WTC11 (cell line): ENCODE measurements at regions not wholly inside any gene's neighbourhood (a gene's known extent, or its start where the extent isn't known, plus 50 kb on each side); places are given as distances from the start of the nearest gene placed in this dataset.

Experiments
- ATAC-seq: fragments of 200-7000 bp; cut with Tn5 transposase; 2 replicates; pipeline ENCODE4 v1.10.0; 2021; ENCODE audit warnings: mild to moderate bottlenecking, moderate library complexity
- CTCF ChIA-PET: fragments of 300-600 bp; sonication (Branson Sonifier 250); formaldehyde crosslinking; loops from one replicate; lab custom pipeline; 2021; ENCODE audit warnings: antibody characterized with exemption; lab: Charles Lee
- POLR2A ChIA-PET: fragments of 350-600 bp; sonication (Branson Sonifier 250); formaldehyde crosslinking; loops from one replicate; lab custom pipeline; 2021; ENCODE audit warnings: antibody characterized with exemption; lab: Charles Lee
- DNase-seq: peaks from one replicate; pipeline ENCODE4 v3.0.0; 2021; ENCODE audit warnings: low spot score
- H3K27ac Mint-ChIP-seq: 2 replicates; pipeline ENCODE4 v1.8.0; 2021; ENCODE audit warnings: mixed read lengths
- H3K27me3 Mint-ChIP-seq: 2 replicates; pipeline ENCODE4 v1.8.0; 2021; ENCODE audit warnings: low read depth, mild to moderate bottlenecking, moderate library complexity, mixed read lengths
- H3K36me3 Mint-ChIP-seq: 2 replicates; pipeline ENCODE4 v1.8.0; 2021; ENCODE audit warnings: mixed read lengths
- H3K4me1 Mint-ChIP-seq: 2 replicates; pipeline ENCODE4 v1.8.0; 2022; ENCODE audit warnings: mixed read lengths
- H3K4me3 Mint-ChIP-seq: 2 replicates; pipeline ENCODE4 v1.8.0; 2021; ENCODE audit warnings: mild to moderate bottlenecking, moderate library complexity, mixed read lengths
- H3K9me3 Mint-ChIP-seq: 2 replicates; pipeline ENCODE4 v1.8.0; 2021; ENCODE audit warnings: mixed read lengths
- ERG ChIP-seq: fragments of 250-450 bp; sonication (Bioruptor Pico); IDR thresholded peaks from 2 replicates; pipeline ENCODE4 v1.8.0; 2021; ENCODE audit warnings: mild to moderate bottlenecking
- ESRRA ChIP-seq: sonication (generic); formaldehyde crosslinking; IDR thresholded peaks from 2 replicates; pipeline ENCODE4 v1.8.1; 2022; ENCODE audit warnings: mild to moderate bottlenecking, missing genetic modification reagents, borderline replicate concordance
- MXD4 ChIP-seq: fragments of 250-450 bp; sonication (Bioruptor Pico); IDR thresholded peaks from 2 replicates; pipeline ENCODE4 v1.8.0; 2021; ENCODE audit warnings: mild to moderate bottlenecking, moderate library complexity, borderline replicate concordance
- NFATC4 ChIP-seq: fragments of 250-450 bp; sonication (Bioruptor Pico); IDR thresholded peaks from 2 replicates; pipeline ENCODE4 v1.9.0; 2021; ENCODE audit warnings: mild to moderate bottlenecking
- NR3C1 ChIP-seq: sonication (generic); formaldehyde crosslinking; conservative IDR thresholded peaks from 2 replicates; pipeline ENCODE4 v1.8.1; 2023; ENCODE audit warnings: low read depth, mild to moderate bottlenecking, missing genetic modification reagents
- RELA ChIP-seq: sonication (generic); formaldehyde crosslinking; IDR thresholded peaks from 2 replicates; pipeline ENCODE4 v1.8.1; 2022; ENCODE audit warnings: missing genetic modification reagents, mild to moderate bottlenecking, borderline replicate concordance
- RORB ChIP-seq: fragments of 250-450 bp; sonication (Bioruptor Pico); IDR thresholded peaks from 2 replicates; pipeline ENCODE4 v1.9.0; 2021; ENCODE audit warnings: mild to moderate bottlenecking
- STAT6 ChIP-seq: sonication (generic); formaldehyde crosslinking; conservative IDR thresholded peaks from 2 replicates; pipeline ENCODE4 v1.8.1; 2023; ENCODE audit warnings: mild to moderate bottlenecking, low read depth, missing genetic modification reagents, moderate library complexity
- TEAD4 ChIP-seq: sonication (generic); formaldehyde crosslinking; IDR thresholded peaks from 2 replicates; pipeline ENCODE4 v1.8.0; 2022; ENCODE audit warnings: mild to moderate bottlenecking, missing genetic modification reagents
- ZNF121 ChIP-seq: sonication (generic); formaldehyde crosslinking; IDR thresholded peaks from 2 replicates; pipeline ENCODE4 v1.8.0; 2023; ENCODE audit warnings: missing genetic modification reagents
- ZNF416 ChIP-seq: fragments of 250-450 bp; sonication (Bioruptor Pico); IDR thresholded peaks from 2 replicates; pipeline ENCODE4 v1.9.0; 2021; ENCODE audit warnings: mild to moderate bottlenecking, inconsistent platforms
- ZNF512 ChIP-seq: sonication (generic); formaldehyde crosslinking; IDR thresholded peaks from 2 replicates; pipeline ENCODE4 v1.8.1; 2022; ENCODE audit warnings: missing genetic modification reagents, borderline replicate concordance
- TF ChIP-seq, protein P1 (sequence below): sonication (generic); formaldehyde crosslinking; IDR thresholded peaks from 2 replicates; pipeline ENCODE4 v1.8.0; 2023; ENCODE audit warnings: missing genetic modification reagents
- TF ChIP-seq, protein P2 (sequence below): sonication (generic); formaldehyde crosslinking; IDR thresholded peaks from 2 replicates; pipeline ENCODE4 v1.8.1; 2023; ENCODE audit warnings: mild to moderate bottlenecking, missing genetic modification reagents, moderate library complexity
- TF ChIP-seq, protein P3 (sequence below): fragments of 250-450 bp; sonication (Bioruptor Pico); IDR thresholded peaks from 2 replicates; pipeline ENCODE4 v1.9.0; 2021; ENCODE audit warnings: mild to moderate bottlenecking
- TF ChIP-seq, protein P4 (sequence below): sonication (generic); formaldehyde crosslinking; IDR thresholded peaks from 2 replicates; pipeline ENCODE4 v1.8.1; 2022; ENCODE audit warnings: low read depth, missing genetic modification reagents, borderline replicate concordance

DNA sequence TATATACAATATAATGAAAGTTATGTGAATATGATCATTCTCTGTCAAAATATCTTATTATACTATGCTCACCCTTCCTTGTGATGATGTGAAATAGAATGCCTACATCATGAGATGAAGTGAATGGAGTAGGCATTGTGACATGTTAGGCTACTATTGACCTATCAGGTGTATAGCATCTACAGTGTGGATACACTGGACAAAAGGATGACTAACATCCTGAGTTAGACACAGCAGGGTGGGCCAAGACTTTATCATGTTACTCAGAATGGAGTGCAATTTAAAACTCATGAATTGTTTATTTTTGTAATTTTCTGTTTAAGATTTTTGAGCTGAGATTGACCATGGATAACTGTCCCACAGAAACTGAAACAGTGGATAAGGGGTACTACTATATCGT is 53.4 kb upstream of the NAV3 start:
- Mint-ChIP-seq H3K36me3 (no peaks in the 10 kb centered on the region), H3K9me3 (no peaks in the 10 kb centered on the region), H3K4me1 (peaks cover 17% of the 10 kb centered on the region), H3K27me3 (peaks cover 6% of the 10 kb centered on the region), H3K27ac (no peak overlapping the region), H3K4me3 (no peak overlapping the region)
- CTCF ChIA-PET = no interaction called here
- no peak for DNase-seq
- no peak for TF ChIP-seq ZNF121 (CRISPR knock-in tag)
- no peak for TF ChIP-seq STAT6 (CRISPR knock-in tag)
- TF ChIP-seq, protein P1, sequence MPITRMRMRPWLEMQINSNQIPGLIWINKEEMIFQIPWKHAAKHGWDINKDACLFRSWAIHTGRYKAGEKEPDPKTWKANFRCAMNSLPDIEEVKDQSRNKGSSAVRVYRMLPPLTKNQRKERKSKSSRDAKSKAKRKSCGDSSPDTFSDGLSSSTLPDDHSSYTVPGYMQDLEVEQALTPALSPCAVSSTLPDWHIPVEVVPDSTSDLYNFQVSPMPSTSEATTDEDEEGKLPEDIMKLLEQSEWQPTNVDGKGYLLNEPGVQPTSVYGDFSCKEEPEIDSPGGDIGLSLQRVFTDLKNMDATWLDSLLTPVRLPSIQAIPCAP (CRISPR knock-in tag) = no peak
- no peak for TF ChIP-seq ERG (CRISPR knock-in tag)
- no peak for TF ChIP-seq RORB (CRISPR knock-in tag)
- TF ChIP-seq NFATC4 (CRISPR knock-in tag) = no peak
- POLR2A ChIA-PET = no interaction called here
- ATAC-seq = no peak

DNA sequence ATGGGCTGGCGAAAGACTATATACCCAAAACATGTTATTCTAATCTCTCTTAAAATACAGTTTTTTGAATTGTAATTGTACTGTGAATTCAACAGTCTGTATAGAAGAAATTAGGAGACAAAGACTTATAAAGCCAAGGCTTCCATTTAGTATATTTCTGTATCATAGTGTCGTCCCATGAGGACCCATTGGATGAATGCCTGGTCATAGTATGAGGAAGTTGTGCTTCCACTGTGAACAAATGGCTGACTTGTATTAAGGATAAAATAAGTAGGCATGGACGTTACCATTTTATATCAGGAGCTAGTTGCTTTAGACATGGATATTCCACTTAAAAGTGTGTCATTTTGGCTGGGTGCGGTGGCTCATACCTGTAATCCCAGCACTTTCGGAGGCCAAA is 55.9 kb upstream of the NAV3 start:
- TF ChIP-seq RELA (CRISPR knock-in tag) (no peak), NFATC4 (CRISPR knock-in tag) (no peak), ZNF416 (no peak), TEAD4 (CRISPR knock-in tag) (no peak), NR3C1 (CRISPR knock-in tag) (no peak), ESRRA (CRISPR knock-in tag) (no peak), MXD4 (CRISPR knock-in tag) (no peak), ZNF512 (CRISPR knock-in tag) (no peak)
- TF ChIP-seq, protein P2, sequence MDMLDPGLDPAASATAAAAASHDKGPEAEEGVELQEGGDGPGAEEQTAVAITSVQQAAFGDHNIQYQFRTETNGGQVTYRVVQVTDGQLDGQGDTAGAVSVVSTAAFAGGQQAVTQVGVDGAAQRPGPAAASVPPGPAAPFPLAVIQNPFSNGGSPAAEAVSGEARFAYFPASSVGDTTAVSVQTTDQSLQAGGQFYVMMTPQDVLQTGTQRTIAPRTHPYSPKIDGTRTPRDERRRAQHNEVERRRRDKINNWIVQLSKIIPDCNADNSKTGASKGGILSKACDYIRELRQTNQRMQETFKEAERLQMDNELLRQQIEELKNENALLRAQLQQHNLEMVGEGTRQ (CRISPR knock-in tag) = no peak
- TF ChIP-seq, protein P3, sequence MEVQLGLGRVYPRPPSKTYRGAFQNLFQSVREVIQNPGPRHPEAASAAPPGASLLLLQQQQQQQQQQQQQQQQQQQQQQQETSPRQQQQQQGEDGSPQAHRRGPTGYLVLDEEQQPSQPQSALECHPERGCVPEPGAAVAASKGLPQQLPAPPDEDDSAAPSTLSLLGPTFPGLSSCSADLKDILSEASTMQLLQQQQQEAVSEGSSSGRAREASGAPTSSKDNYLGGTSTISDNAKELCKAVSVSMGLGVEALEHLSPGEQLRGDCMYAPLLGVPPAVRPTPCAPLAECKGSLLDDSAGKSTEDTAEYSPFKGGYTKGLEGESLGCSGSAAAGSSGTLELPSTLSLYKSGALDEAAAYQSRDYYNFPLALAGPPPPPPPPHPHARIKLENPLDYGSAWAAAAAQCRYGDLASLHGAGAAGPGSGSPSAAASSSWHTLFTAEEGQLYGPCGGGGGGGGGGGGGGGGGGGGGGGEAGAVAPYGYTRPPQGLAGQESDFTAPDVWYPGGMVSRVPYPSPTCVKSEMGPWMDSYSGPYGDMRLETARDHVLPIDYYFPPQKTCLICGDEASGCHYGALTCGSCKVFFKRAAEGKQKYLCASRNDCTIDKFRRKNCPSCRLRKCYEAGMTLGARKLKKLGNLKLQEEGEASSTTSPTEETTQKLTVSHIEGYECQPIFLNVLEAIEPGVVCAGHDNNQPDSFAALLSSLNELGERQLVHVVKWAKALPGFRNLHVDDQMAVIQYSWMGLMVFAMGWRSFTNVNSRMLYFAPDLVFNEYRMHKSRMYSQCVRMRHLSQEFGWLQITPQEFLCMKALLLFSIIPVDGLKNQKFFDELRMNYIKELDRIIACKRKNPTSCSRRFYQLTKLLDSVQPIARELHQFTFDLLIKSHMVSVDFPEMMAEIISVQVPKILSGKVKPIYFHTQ (CRISPR knock-in tag) = no peak
- TF ChIP-seq, protein P4, sequence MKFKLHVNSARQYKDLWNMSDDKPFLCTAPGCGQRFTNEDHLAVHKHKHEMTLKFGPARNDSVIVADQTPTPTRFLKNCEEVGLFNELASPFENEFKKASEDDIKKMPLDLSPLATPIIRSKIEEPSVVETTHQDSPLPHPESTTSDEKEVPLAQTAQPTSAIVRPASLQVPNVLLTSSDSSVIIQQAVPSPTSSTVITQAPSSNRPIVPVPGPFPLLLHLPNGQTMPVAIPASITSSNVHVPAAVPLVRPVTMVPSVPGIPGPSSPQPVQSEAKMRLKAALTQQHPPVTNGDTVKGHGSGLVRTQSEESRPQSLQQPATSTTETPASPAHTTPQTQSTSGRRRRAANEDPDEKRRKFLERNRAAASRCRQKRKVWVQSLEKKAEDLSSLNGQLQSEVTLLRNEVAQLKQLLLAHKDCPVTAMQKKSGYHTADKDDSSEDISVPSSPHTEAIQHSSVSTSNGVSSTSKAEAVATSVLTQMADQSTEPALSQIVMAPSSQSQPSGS (CRISPR knock-in tag) = no peak
- CTCF ChIA-PET = no interaction called here
- Mint-ChIP-seq H3K36me3 (no peaks in the 10 kb centered on the region), H3K4me3 (no peak overlapping the region), H3K9me3 (no peaks in the 10 kb centered on the region), H3K4me1 (no peaks in the 10 kb centered on the region), H3K27ac (no peak overlapping the region), H3K27me3 (no peaks in the 10 kb centered on the region)
- POLR2A ChIA-PET = no interaction called here
- no peak for DNase-seq
- no peak for ATAC-seq
